NCI-H146 (cell line): ENCODE measurements at regions not wholly inside any gene's neighbourhood (a gene's known extent, or its start where the extent isn't known, plus 50 kb on each side); places are given as distances from the start of the nearest gene placed in this dataset.

Experiments used
- DNase-seq: peaks from one replicate; lab custom pipeline; 2025; lab: John Stamatoyannopoulos, UW

DNA sequence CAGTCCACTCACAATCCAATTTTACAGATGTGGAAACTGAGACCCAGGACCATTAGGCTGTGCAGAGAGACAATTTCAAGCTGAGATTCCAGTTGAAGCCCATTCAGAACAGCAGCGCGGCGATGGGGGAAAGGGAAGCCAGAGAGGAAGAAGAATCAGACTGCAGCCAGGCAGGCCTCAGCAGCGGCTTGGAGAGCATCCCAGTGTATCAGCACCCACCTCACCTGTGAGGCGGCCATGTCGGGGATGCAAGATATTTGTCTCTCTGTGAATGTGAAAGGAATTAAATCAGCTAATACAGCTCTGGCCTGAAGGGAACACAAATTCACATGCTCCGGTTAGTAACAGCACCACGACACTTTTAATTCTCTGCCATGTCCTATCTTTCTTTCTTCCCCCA lies 198.0 kb upstream of the SOX11 start:
- no peak for DNase-seq

DNA sequence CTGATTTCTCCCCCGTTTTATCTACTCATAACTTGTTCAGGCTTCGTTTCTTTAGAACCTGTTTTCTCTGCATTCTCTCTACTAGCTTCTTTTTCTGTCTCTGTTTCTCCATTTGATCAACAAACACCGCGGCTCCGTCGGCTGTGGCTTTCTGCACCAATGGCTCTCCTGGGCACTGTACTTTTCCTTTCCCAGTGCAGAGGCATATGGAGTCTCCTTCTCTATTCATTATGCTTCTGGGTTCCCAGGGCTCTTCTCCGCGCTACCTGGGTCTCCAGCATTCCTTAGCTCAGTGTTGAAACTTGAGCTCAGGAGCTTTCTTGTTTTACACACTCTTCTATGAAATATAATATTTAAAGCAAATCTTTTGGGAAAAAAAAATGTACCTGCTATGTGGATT lies 196.6 kb upstream of the SOX11 start:
- DNase-seq: peak; percentile 24

DNA sequence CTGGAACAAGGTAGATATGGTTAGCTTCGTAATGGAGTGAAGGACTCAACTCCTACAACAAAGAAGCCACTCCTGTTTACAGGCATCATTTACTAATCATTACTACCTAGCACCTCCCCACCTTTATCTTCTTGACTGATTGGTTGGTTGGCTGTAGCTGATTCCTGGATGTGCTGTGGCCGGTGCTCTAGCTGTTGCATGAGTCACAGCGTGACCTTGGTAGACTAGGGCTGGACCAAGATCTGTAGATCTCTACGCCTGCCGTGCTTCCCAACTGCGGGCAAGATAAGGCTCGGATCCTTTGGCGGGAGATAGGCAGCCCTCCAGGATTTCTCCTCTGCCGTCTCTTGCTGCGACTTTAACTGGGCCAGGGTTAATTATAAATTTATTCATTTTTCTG lies 194.3 kb upstream of the SOX11 start:
- DNase-seq: no peak

DNA sequence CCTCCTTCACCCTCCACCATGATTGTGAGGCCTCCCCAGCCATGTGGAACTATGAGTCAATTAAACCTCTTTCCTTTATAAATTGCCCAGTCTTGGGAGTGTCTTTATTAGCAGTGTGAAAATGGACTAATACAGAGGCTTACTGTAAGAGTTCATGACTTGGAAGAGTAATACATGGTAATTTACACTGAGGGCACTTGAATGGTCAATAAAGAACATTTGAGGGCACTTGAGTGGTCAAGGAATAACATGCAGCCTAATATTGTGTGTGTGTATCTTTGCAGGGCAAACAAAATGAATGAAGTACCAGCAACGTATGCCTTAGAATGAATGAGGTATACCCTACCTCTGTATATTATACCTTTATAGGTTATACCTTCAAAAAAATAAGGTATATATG lies 190.4 kb upstream of the SOX11 start:
- no peak for DNase-seq

DNA sequence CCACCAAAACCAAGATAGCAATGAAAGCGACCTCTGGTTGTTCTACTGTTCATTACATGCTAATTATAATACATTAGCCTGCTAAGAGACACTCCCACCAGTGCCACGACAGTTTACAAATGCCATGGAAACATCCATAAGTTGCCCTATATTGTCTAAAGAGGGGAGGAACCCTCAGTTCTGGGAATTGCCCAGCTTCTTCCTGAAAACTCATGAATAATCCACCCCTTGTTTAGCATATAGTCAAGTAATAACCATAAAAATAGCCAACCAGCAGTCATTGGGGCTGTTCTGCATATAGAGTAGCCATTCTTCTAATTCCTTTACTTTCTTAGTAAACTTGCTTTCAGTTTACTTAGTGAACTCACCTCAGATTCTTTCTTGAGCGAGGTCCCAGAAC lies 189.8 kb upstream of the SOX11 start:
- no peak for DNase-seq

DNA sequence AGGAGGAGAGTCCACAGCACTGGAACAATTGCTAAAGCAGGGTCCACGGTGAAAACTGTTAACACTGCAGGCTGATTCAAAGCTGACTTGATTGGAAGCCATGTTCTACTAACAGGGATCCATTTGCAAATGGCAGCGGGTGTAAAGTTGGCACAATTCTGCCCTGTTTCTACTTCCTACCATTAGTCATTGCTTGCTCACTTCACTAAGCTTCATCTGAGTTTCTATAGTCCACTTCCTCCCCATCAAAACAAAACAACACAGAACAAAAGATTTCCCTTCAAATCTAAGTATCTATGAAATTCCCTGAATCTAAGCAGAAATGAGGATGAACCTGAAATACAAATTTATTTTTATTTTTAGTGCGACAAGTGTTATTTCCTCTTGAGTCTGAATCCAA lies 187.4 kb upstream of the SOX11 start:
- no peak for DNase-seq

DNA sequence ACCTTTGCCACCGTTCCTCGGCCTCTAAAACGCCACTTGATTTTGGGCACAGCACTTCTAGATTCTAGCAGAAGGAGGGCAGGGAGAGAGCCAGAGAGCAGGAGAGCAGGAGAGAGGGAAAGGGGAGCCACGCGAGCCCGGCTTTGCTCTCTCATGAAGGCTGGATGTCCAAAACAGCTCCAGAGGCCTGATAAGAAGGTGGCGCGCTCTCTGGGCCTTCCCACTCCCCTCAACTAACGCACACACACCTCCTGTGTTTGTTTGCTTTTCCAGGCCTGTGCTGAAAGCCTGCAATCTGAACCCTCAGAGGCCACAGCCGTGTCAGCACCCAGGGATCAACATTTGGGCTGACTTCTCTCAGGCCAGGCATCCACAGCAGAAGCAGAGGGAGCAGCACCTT lies 184.8 kb upstream of the SOX11 start:
- DNase-seq: peak; percentile 26

DNA sequence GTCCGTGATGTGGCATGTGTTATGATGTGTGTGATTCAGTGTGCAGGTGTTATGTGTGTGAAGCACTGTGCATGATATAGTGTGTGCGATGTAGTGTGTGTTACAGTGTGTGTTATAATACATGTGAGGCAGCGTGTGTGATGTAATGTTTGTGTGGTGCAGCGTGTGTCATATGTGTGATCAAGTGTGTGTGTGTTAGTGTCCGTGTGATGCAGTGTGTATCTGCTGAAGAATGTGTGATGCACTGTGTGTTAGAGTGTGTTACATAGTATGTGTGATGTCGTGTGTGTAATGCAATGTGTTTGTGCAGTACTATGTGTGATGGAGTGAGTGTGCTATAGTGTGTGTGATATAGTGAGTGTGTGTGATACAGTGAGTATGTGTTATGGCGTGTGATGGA lies 182.8 kb upstream of the SOX11 start:
- no peak for DNase-seq

DNA sequence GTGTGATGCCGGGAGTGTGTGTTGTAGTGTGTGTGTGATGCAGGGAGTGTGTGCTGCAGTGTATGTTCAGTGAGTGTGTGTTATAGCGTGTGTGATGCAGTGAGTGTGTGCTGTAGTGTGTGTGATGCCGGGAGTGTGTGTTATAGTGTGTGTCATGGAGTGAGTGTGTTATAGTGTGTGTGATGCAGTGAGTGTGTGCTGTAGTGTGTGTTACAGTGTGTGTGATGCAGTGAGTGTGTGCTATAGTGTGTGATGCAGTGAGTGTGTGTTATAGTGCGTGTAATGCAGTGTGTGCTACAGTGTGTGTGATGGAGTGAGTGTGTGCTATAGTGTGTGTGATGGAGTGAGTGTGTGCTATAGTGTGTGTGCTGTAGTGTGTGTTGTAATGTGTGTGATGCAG lies 182.1 kb upstream of the SOX11 start:
- no peak for DNase-seq

DNA sequence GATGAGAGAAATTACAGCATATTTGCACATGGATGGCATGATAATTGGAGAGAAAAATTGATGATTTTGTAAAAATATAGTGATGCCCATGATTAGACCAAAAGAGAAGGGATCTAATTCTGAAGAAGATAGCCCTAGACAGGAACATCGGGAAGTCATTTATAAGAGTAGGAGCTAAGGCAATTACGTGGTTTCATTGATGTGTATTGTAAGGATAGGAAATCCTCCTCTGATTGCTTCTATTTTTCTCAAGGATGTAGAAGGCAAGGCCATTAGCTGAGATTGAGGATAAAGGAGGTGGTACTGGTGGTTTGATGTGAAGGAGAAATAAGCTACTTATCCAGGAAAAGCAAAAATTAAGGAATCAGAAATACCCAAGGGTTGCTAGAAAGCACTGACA lies 176.5 kb upstream of the SOX11 start:
- DNase-seq: no peak

DNA sequence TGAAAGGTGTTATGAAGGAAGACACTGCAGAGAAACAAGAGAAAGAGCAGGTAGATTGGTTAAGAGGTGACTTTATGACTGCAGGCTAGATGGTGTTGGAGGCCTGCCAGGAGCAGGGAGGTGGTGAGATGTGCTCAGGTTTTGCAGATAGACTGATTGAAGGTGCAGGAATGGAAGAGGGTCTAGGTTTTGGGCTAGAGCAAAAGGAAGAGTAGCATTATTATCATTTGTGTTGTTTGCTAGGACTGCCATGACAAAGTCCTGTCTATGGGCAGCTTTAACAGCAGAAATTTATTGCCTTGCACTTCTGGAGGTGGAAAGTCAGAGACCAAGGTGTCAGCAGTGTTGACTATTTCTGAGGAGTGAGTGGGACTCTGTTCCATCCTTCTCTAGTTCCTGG lies 172.9 kb upstream of the SOX11 start:
- no peak for DNase-seq

DNA sequence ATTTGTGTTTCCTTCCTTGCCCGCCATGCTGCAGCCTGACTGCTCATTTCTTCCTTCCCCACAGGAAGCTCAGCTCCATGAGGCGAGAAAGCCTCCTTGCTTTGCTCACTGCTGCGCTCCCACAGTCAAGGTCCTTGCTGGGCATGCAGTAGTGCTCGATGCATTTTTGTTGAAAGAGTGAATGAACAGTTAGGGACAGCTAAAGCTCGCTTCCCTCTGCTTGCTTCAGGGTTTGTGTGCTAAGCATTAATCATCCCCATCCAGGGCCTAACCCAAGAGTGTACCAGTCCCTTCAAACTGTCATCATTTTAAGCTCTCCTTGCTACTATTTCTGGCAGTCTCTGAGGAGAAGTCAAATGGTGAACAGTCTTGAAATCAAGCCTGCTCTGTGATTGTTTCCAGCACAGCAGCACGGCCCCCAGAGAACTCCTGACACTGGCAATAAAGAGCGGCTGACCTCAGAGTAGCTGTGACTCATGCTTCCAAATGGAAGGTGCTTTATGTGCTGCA lies 171.7 kb upstream of the SOX11 start:
- DNase-seq: no peak

DNA sequence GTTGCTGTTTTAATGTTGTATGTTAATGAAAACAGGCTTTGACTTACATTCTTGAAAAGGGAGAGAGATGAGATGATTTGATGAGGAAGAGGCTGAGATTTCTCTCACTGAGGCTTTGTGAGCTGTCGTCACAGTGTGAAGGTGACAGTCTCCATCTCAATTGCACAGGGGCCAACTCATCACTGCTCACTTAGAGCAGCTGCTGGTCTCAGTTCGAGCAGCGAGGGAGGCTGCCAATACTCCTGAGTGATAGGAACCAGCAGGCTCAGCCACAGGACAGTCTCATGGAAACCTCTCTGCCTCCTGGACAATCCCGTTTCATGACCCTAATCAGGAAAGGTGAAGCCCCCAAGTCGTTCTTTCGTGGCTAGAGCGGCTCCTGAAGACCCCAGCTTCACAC lies 170.7 kb upstream of the SOX11 start:
- no peak for DNase-seq

DNA sequence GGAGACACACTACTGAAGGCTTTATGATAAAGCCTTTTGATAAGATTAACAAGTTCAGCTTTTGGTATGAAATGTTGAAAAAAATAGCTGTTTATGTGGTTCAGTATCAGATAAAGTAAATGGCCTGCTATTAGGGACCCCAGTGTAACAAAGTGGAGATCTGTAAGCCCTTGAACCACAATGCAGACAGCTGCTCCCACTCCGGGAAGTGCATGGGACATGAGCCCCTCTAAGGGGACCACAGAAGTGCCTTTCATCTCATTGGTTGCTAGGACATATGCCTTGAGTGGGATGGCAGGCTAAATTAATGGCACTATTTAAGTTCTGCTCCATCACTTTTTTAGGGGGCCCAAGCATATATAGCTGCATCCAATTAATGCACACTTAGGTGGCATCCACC lies 167.6 kb upstream of the SOX11 start:
- no peak for DNase-seq

DNA sequence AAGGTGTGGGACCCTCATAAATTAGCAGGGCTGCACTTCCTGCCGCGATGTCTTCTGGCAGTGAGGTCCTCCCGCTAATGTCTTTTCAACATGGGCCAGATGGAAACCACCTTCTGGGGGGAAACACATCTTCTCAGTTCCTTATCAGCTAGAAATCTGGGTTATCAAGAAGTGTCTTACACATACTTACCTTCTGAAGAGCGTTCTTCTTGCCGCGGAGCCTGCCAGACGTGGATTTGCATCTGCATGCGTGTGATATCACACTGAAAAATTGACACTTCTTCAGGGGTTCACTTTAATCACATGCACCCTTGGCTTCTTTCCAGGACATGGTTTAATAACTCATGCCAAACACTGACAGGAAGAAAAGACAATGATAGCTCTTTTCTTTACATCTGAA lies 163.5 kb upstream of the SOX11 start:
- peak; percentile 23 for DNase-seq

DNA sequence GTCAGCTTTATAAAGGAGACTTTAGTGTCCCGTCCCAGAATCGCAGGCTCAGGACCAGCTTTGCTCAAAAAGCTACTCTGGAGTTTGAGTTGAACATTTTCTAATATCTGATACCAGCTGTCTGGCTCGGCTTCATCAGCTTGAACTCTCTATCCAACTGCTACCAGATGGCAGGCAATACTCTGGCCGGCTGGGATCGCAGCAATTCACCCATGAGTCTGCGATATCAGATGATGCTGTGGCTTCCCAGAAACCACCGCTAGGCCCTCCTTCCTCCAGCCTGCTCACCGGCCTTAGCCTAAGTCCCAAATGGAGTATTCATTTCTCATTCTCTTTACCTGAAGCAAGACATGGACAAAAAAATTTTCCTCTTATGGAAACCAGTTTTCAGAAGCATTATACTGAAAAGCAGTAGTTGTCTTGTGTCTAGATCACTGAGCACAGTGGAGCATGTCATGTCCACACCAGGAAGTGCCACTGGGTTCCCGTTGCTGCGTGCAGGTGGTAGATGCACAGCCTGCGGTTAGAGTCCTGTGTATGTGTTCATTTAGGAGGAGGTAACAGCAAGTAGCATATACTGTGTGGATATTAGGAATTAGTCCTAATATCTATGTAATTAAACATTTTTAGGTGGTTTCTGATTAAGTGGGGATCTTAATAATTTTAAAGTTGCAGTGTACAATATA lies 162.0 kb upstream of the SOX11 start:
- DNase-seq: no peak

DNA sequence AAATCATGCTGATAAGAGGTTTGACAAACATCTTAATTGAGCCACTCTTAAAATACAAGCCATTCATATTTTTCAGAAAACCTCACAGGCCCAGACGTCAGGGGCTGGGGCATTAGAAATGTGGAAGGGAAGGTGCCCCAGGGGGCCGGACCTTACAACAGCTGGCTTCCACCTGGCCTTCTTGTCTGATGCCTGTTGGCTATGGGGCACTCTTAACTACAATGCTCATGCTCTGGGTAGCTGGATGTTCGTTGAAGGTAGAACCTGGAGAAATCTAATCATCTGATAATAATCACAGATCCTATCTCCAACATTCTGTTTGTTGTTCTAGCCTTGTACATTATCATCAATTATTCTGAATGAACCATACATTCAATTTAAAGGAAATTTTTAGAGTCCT lies 156.9 kb upstream of the SOX11 start:
- peak; percentile 49 for DNase-seq

DNA sequence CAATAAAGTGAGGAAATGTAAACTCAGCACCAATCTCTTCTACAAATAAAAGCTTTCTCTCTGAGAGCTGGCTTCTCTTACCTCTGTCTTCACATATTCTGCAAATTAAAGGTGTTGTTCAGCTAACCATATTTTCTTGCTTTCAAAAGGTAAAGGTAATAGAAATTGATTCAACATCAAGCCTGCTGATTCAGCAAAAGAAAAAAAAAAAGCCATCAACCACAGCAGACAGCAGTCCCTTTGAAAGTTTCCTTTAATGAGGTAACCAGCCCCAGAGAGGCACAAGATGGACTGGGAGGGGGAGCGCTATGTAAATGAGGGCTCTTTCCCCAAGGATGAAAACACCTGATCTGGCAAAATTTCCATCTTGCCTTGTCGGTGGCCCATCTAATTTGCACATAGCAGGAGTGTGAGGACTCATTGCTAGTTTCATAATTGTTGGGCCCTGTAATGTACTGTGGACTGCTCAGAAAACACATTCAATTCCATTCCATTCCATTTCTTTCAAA lies 154.9 kb upstream of the SOX11 start:
- DNase-seq: no peak

DNA sequence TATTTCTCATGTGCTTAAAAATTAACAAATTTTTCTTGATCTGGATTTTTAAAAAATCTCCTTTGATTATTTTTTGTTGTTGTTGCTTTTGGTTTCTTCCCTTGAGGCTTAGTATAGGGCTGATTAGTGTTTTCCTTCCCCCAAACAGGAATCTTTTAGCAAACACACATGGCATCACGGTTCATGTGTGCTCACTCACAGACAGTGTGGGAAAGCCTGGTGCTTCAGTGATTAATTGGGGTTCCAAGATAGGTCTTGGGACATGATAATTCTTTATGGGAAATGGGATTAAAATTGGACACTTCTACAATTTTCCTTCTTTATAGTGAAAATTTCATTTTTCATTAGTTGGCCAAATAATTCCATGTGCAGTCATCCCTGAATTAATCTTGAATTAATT lies 153.9 kb upstream of the SOX11 start:
- no peak for DNase-seq

DNA sequence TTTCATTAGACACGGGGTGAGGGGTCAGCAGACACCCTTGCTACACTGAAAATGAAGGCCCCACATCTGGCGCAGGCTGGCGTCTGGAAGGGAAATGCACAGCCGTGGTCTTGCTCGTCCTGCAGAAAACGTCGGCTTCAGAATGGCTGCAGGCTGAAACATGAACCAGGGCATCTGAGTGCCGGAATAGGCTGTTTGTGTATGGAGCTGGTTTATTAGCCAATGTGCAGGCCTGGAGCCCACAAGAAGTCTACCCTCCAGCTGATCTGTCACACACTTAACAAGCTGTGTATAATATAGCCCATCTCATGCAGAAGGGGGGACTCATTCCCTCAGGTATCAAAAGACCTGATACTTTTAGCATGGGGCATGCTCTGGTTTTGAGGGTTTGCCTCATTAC lies 153.4 kb upstream of the SOX11 start:
- DNase-seq: no peak

DNA sequence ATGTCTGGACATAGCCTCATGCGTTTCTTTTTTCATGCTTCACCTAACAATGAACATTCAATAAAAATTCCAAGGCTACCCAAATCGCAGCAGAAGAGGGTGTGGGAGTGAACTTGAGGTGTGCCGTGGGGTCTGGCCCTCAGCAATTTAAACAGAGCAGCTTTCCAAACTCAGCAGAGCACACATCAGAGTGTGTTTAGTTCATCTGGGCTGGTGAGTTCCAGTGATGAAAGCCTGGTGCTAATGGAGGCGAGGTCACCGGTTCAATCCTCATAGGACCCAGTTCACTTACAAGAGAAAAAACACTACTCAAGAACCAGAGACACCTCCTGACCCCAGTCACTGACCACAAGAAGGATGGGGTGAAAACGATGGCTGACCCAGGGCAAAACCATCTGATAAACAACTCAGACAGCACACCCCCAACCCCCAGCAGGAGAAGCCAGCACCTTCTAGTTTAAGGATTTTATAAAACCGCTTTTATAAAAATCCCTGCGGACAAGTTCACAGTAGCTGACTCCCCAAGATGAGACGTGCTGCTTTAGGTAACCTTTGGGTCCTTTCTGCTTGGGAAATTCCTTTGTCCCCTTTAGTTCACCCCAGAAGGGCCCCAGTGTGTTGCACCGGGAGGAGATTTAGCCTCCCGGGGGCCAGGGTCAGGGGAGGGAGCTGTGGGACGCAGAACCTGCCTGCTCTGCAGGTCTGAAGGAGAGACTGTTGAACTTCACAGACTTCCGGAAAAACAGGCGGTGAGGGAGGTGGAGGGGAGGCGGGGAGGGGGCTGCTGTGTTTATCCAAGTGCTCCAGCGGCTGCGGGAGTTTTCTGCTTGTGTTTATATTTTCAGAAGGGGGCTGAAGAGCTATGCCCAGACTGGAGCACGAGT lies 152.7 kb upstream of the SOX11 start:
- DNase-seq: peak; percentile 69

DNA sequence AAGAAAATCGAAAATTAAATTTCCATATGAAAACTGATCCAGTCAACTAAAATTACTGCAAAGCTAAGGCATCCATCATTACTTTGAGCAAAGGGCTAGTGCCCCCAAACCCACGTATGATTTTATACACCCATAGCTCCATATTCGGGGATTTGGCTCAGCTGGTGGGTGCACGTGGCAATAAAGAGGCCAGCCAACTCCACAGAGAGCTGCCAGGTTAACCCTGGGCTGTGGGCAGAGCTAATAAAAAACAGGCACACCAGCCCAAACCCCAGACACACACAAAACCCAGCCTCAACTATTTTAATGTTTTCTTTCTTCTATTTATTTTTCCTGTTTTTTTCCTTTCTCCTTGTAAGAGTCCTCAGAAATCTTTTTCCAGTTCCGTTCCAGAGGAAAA lies 151.3 kb upstream of the SOX11 start:
- DNase-seq: peak; percentile 8

DNA sequence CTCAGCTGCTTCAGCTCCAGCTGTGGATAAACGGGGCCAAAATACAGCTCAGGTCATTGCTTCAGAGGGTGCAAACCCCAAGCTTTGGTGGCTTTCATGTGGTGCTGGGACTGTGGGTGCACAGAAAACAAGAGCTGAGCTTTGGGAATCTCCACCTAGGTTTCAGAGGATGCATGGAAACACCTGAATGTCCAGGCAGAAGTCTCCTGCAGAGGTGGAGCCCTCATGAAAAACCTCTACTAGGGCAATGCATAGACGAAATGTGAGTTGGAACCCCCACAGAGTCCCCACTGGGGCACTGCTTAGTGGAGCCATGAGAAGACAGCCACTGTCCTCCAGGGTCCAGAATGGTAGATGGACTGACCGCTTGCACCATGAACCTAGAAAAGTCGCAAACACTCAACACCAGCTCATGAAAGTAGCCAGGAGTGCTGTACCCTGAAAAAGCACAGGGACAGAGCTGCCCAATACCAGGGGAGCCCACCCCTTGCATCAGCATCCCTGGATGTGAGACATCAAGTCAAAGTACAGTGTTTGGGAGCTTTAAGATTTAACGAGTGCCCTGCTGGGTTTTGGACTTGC lies 147.9 kb upstream of the SOX11 start:
- no peak for DNase-seq
